ENCODE measurements at regions not wholly inside any gene's neighbourhood (a gene's known extent, or its start where the extent isn't known, plus 50 kb on each side); places are given as distances from the start of the nearest gene placed in this dataset.

DNA sequence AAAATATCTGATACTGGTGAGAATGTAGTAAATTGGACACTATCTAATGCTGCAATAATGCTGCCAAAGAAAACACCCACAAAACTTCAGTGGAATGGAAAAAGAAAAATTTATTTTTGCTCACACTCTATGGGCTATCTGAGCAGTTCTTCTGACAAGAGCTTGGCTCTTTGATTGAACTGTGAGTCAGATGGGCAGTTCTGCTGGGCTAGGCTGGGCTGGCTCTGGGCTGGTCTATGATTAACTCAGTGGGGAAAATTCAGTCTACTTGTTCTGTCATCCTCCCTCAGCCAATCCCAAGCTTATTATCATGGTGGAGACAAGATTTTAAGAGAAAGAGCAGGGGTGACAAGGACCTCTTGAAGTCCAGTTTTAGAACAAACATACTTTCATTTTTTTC is 1404.8 kb downstream of the LRRC4C start:
- TF ChIP-seq, protein P1, sequence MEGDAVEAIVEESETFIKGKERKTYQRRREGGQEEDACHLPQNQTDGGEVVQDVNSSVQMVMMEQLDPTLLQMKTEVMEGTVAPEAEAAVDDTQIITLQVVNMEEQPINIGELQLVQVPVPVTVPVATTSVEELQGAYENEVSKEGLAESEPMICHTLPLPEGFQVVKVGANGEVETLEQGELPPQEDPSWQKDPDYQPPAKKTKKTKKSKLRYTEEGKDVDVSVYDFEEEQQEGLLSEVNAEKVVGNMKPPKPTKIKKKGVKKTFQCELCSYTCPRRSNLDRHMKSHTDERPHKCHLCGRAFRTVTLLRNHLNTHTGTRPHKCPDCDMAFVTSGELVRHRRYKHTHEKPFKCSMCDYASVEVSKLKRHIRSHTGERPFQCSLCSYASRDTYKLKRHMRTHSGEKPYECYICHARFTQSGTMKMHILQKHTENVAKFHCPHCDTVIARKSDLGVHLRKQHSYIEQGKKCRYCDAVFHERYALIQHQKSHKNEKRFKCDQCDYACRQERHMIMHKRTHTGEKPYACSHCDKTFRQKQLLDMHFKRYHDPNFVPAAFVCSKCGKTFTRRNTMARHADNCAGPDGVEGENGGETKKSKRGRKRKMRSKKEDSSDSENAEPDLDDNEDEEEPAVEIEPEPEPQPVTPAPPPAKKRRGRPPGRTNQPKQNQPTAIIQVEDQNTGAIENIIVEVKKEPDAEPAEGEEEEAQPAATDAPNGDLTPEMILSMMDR (IDR thresholded peaks at IDR 0.05) = no peak
- TF ChIP-seq EZH2 (IDR thresholded peaks at IDR 0.05; ENCODE audit: borderline replicate concordance, insufficient read depth, low read depth, low read length, poor library complexity, severe bottlenecking) = no peak
- Mint-ChIP-seq H3K27ac (no peak overlapping the region), H3K4me3 (no peak overlapping the region), H3K27me3 (no peaks in the 10 kb centered on the region), H3K9me3 (ENCODE audit: insufficient read depth) (no peaks in the 10 kb centered on the region), H3K4me1 (no peaks in the 10 kb centered on the region)
- intact Hi-C loops (cut with micrococcal nuclease) = no loop called here
- Histone ChIP-seq H3K36me3 (replicated peaks in 1 of 2; ENCODE audit: control extremely low read depth in 1 of 2, control insufficient read depth in 1 of 2, extremely low read depth in 1 of 2, insufficient read depth in 2 of 2, low read length in 1 of 2) (no peaks in the 10 kb centered on the region), H3K79me2 (ENCODE audit: control insufficient read depth, insufficient read depth, low read length) (no peaks in the 10 kb centered on the region), H2AFZ (ENCODE audit: insufficient read depth, low read depth, low read length, poor library complexity, severe bottlenecking) (no peak overlapping the region), H3K27me3 (replicated peaks in 1 of 4; ENCODE audit: control extremely low read depth in 1 of 4, control insufficient read depth in 3 of 4, insufficient read depth in 4 of 4, low read length in 3 of 4) (no peaks in the 10 kb centered on the region), H3K9me3 (ENCODE audit: control extremely low read depth in 1 of 3, control insufficient read depth in 2 of 3, insufficient read depth in 1 of 3, low read length in 2 of 3) (no peaks in the 10 kb centered on the region), H4K20me1 (ENCODE audit: control insufficient read depth, insufficient read depth, low read length, poor library complexity, severe bottlenecking) (no peaks in the 10 kb centered on the region), H3K4me2 (replicated peaks; ENCODE audit: low read depth, low read length, poor library complexity, severe bottlenecking) (no peak overlapping the region), H3K4me1 (ENCODE audit: control insufficient read depth in 2 of 2, insufficient read depth in 2 of 2, low read length in 2 of 2) (no peaks in the 10 kb centered on the region), H3K4me3 (ENCODE audit: control extremely low read depth in 1 of 5, extremely low read depth in 1 of 5, insufficient read depth in 1 of 5, low read depth in 2 of 5, low read length in 4 of 5) (no peak overlapping the region), H3K27ac (ENCODE audit: low read length in 2 of 2) (no peak overlapping the region), H3K9ac (ENCODE audit: low read length) (no peak overlapping the region)
- DNase-seq (no peak), ATAC-seq (ENCODE audit: low read depth) (no peak)
- POLR2A ChIA-PET = no interaction called here
- CTCF ChIA-PET = no interaction called here

DNA sequence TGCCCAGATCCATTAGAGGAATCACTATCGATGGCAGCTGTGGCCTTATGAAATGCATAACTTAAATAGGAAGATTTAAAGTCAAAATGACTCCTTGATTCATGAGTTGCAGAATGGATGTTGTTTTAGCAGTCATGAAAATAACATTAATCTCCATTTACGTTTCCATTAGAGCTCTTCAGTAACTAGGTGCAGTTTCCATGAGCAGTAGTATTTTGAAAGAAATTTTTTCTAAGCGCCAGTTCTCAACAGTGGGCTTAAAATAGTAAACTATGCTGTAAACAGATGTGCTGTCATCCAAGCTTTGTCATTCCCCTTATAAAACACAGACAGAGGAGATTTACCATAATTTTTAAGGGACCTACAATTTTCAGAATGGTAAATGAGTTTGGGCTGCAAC is 1414.1 kb downstream of the LRRC4C start:
- Histone ChIP-seq H3K4me1 (ENCODE audit: control insufficient read depth in 2 of 2, insufficient read depth in 2 of 2, low read length in 2 of 2) (no peaks in the 10 kb centered on the region), H3K79me2 (ENCODE audit: control insufficient read depth, insufficient read depth, low read length) (no peaks in the 10 kb centered on the region), H2AFZ (ENCODE audit: insufficient read depth, low read depth, low read length, poor library complexity, severe bottlenecking) (no peak overlapping the region), H3K27me3 (replicated peaks in 1 of 4; ENCODE audit: control extremely low read depth in 1 of 4, control insufficient read depth in 3 of 4, insufficient read depth in 4 of 4, low read length in 3 of 4) (no peaks in the 10 kb centered on the region), H3K9me3 (ENCODE audit: control extremely low read depth in 1 of 3, control insufficient read depth in 2 of 3, insufficient read depth in 1 of 3, low read length in 2 of 3) (peaks cover 0 to 2% (median 0%) of the 10 kb centered on the region in 3 donors), H3K27ac (ENCODE audit: low read length in 2 of 2) (no peak overlapping the region), H3K9ac (ENCODE audit: low read length) (no peak overlapping the region), H3K36me3 (replicated peaks in 1 of 2; ENCODE audit: control extremely low read depth in 1 of 2, control insufficient read depth in 1 of 2, extremely low read depth in 1 of 2, insufficient read depth in 2 of 2, low read length in 1 of 2) (no peaks in the 10 kb centered on the region), H4K20me1 (ENCODE audit: control insufficient read depth, insufficient read depth, low read length, poor library complexity, severe bottlenecking) (no peaks in the 10 kb centered on the region), H3K4me2 (replicated peaks; ENCODE audit: low read depth, low read length, poor library complexity, severe bottlenecking) (no peak overlapping the region), H3K4me3 (ENCODE audit: control extremely low read depth in 1 of 5, extremely low read depth in 1 of 5, insufficient read depth in 1 of 5, low read depth in 2 of 5, low read length in 4 of 5) (no peak overlapping the region)
- intact Hi-C loops (cut with micrococcal nuclease) = no loop called here
- DNase-seq (no peak), ATAC-seq (ENCODE audit: low read depth) (no peak)
- WGBS (ENCODE audit: insufficient coverage) = no CpG with 5 or more reads among the region's 3 CpGs
- peaks cover 8% of the 10 kb centered on the region for H3K9me3 Mint-ChIP-seq (ENCODE audit: insufficient read depth)
- H3K27me3 Mint-ChIP-seq = no peaks in the 10 kb centered on the region
- no peak overlapping the region for H3K4me3 Mint-ChIP-seq
- no peak overlapping the region for H3K27ac Mint-ChIP-seq
- TF ChIP-seq, protein P1 (IDR thresholded peaks at IDR 0.05) = no peak
- TF ChIP-seq EZH2 (IDR thresholded peaks at IDR 0.05; ENCODE audit: borderline replicate concordance, insufficient read depth, low read depth, low read length, poor library complexity, severe bottlenecking) = no peak
- ChIA-PET POLR2A (no interaction called here), CTCF (no interaction called here)
- no peaks in the 10 kb centered on the region for H3K4me1 Mint-ChIP-seq

Data from B cell (primary cell).